HepG2 (cell line): ENCODE measurements at regions not wholly inside any gene's neighbourhood (a gene's known extent, or its start where the extent isn't known, plus 50 kb on each side); places are given as distances from the start of the nearest gene placed in this dataset.

Source experiments
- CHD4 ChIP-seq: fragments of 200-600 bp; sonication (generic); IDR thresholded peaks from 2 replicates; pipeline ENCODE4 v1.7.0; 2017; ENCODE audit warnings: mild to moderate bottlenecking, low read length, borderline replicate concordance
- FOXA3 ChIP-seq: IDR thresholded peaks from 2 replicates; pipeline ENCODE4 v1.6.1; 2016; ENCODE audit warnings: missing genetic modification reagents, missing compliant biosample characterization
- MAZ ChIP-seq, 2 experiments: sonication (generic) in 1 of 2; formaldehyde crosslinking in 1 of 2; IDR thresholded peaks; 2 replicates each; pipeline versions ENCODE4 v1.5.0 to v1.6.1; 2012 to 2020; ENCODE audit warnings: low read depth in 2 of 2, mild to moderate bottlenecking in 2 of 2, borderline replicate concordance in 1 of 2, improper control_type of control experiment in 1 of 2, low read length in 1 of 2, missing genetic modification reagents in 1 of 2, moderate library complexity in 1 of 2
- MED8 ChIP-seq: sonication (generic); formaldehyde crosslinking; IDR thresholded peaks from 2 replicates; pipeline ENCODE4 v1.8.1; 2023; ENCODE audit warnings: mild to moderate bottlenecking, missing genetic modification reagents; ENCODE audit not compliant: insufficient replicate concordance
- POGZ ChIP-seq: sonication (generic); formaldehyde crosslinking; IDR thresholded peaks from 2 replicates; pipeline ENCODE4 v1.4.0; 2020; ENCODE audit warnings: mild to moderate bottlenecking, missing genetic modification reagents
- RBAK ChIP-seq: sonication (generic); formaldehyde crosslinking; IDR thresholded peaks from 2 replicates; pipeline ENCODE4 v1.5.1; 2020; ENCODE audit warnings: mild to moderate bottlenecking, missing genetic modification reagents
- SIN3A ChIP-seq: IDR thresholded peaks from 2 replicates; pipeline ENCODE4 v1.6.1; 2011; ENCODE audit warnings: low read depth, mild to moderate bottlenecking, control low read depth, low read length, borderline replicate concordance
- TGIF2 ChIP-seq: IDR thresholded peaks from 2 replicates; pipeline ENCODE4 v1.6.1; 2016; ENCODE audit warnings: control low read depth, missing compliant biosample characterization
- ZFP41 ChIP-seq: sonication (generic); formaldehyde crosslinking; IDR thresholded peaks from 2 replicates; pipeline ENCODE4 v1.4.0; 2020; ENCODE audit warnings: mild to moderate bottlenecking, missing genetic modification reagents, borderline replicate concordance
- ZNF256 ChIP-seq: sonication (generic); formaldehyde crosslinking; conservative IDR thresholded peaks from 2 replicates; pipeline ENCODE4 v1.4.0; 2020; ENCODE audit warnings: missing genetic modification reagents
- ZNF274 ChIP-seq: sonication (generic); formaldehyde crosslinking; IDR thresholded peaks from 2 replicates; pipeline ENCODE4 v1.5.1; 2020; ENCODE audit warnings: mild to moderate bottlenecking, missing genetic modification reagents
- TF ChIP-seq, protein P1 (sequence below): sonication (generic); formaldehyde crosslinking; IDR thresholded peaks from 2 replicates; pipeline ENCODE4 v1.4.0; 2020; ENCODE audit warnings: mild to moderate bottlenecking, missing genetic modification reagents
- TF ChIP-seq, protein P2 (sequence below): sonication (generic); formaldehyde crosslinking; IDR thresholded peaks from 2 replicates; pipeline ENCODE4 v1.4.0; 2020; ENCODE audit warnings: mild to moderate bottlenecking, missing genetic modification reagents, borderline replicate concordance
- TF ChIP-seq, protein P3 (sequence below): sonication (generic); formaldehyde crosslinking; IDR thresholded peaks from 2 replicates; pipeline ENCODE4 v1.4.0; 2020; ENCODE audit warnings: missing genetic modification reagents
- TF ChIP-seq, protein P4 (sequence below): sonication (generic); formaldehyde crosslinking; IDR thresholded peaks from 2 replicates; pipeline ENCODE4 v1.4.0; 2020; ENCODE audit warnings: missing genetic modification reagents
- TF ChIP-seq, protein P5 (sequence below): sonication (generic); formaldehyde crosslinking; IDR thresholded peaks from 2 replicates; pipeline ENCODE4 v1.4.0; 2020; ENCODE audit warnings: mild to moderate bottlenecking, missing genetic modification reagents

DNA sequence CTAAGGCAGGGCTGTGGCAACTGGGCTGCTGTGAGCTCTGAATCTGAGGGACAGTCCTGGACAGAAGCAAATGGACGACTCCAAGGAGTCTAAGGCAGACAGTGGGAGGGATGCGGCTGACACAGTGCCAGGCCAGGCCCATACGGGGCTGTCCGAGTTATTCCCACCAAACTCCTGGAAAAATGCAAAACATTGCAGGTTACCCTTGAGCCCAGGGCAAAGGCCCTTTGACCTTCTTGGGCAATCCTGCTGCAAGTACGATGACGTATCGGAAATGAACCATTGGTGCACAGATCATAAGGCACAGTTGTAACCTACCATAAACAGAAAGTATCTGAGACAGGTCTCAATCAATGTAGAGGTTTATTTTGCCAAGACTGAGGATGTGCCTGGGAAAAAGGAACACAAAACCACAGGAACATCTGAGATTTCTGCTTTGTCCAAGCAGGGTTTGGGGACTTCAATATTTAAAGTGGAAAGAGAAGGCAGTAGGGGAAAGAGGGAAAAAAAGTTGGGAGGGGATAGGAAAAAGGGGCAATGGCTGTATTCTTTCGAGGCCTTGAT lies 118.9 kb downstream of the DACT2 start (continued):
- TF ChIP-seq ZNF274 (no peak), TGIF2 (CRISPR knock-in tag) (peak; percentile 31; the same call in 1 of the 2 replicates), RBAK (CRISPR knock-in tag) (no peak), SIN3A (no peak), MAZ (IDR thresholded peaks at IDR 0.05; ENCODE audit: borderline replicate concordance, low read depth, low read length) (no peak), MAZ (CRISPR knock-in tag; IDR thresholded peaks at IDR 0.05; ENCODE audit: low read depth) (no peak), FOXA3 (peak; percentile 63), CHD4 (peak; percentile 54; the same call in 1 of the 2 replicates), ZNF256 (CRISPR knock-in tag) (no peak), ZFP41 (no peak), POGZ (CRISPR knock-in tag) (peak; percentile 88), MED8 (no peak)
- TF ChIP-seq, protein P1, sequence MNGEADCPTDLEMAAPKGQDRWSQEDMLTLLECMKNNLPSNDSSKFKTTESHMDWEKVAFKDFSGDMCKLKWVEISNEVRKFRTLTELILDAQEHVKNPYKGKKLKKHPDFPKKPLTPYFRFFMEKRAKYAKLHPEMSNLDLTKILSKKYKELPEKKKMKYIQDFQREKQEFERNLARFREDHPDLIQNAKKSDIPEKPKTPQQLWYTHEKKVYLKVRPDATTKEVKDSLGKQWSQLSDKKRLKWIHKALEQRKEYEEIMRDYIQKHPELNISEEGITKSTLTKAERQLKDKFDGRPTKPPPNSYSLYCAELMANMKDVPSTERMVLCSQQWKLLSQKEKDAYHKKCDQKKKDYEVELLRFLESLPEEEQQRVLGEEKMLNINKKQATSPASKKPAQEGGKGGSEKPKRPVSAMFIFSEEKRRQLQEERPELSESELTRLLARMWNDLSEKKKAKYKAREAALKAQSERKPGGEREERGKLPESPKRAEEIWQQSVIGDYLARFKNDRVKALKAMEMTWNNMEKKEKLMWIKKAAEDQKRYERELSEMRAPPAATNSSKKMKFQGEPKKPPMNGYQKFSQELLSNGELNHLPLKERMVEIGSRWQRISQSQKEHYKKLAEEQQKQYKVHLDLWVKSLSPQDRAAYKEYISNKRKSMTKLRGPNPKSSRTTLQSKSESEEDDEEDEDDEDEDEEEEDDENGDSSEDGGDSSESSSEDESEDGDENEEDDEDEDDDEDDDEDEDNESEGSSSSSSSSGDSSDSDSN (CRISPR knock-in tag), result peak; percentile 45
- TF ChIP-seq, protein P2, sequence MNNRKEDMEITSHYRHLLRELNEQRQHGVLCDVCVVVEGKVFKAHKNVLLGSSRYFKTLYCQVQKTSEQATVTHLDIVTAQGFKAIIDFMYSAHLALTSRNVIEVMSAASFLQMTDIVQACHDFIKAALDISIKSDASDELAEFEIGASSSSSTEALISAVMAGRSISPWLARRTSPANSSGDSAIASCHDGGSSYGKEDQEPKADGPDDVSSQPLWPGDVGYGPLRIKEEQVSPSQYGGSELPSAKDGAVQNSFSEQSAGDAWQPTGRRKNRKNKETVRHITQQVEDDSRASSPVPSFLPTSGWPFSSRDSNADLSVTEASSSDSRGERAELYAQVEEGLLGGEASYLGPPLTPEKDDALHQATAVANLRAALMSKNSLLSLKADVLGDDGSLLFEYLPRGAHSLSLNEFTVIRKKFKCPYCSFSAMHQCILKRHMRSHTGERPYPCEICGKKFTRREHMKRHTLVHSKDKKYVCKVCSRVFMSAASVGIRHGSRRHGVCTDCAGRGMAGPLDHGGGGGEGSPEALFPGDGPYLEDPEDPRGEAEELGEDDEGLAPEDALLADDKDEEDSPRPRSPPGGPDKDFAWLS (CRISPR knock-in tag), result no peak
- TF ChIP-seq, protein P3, sequence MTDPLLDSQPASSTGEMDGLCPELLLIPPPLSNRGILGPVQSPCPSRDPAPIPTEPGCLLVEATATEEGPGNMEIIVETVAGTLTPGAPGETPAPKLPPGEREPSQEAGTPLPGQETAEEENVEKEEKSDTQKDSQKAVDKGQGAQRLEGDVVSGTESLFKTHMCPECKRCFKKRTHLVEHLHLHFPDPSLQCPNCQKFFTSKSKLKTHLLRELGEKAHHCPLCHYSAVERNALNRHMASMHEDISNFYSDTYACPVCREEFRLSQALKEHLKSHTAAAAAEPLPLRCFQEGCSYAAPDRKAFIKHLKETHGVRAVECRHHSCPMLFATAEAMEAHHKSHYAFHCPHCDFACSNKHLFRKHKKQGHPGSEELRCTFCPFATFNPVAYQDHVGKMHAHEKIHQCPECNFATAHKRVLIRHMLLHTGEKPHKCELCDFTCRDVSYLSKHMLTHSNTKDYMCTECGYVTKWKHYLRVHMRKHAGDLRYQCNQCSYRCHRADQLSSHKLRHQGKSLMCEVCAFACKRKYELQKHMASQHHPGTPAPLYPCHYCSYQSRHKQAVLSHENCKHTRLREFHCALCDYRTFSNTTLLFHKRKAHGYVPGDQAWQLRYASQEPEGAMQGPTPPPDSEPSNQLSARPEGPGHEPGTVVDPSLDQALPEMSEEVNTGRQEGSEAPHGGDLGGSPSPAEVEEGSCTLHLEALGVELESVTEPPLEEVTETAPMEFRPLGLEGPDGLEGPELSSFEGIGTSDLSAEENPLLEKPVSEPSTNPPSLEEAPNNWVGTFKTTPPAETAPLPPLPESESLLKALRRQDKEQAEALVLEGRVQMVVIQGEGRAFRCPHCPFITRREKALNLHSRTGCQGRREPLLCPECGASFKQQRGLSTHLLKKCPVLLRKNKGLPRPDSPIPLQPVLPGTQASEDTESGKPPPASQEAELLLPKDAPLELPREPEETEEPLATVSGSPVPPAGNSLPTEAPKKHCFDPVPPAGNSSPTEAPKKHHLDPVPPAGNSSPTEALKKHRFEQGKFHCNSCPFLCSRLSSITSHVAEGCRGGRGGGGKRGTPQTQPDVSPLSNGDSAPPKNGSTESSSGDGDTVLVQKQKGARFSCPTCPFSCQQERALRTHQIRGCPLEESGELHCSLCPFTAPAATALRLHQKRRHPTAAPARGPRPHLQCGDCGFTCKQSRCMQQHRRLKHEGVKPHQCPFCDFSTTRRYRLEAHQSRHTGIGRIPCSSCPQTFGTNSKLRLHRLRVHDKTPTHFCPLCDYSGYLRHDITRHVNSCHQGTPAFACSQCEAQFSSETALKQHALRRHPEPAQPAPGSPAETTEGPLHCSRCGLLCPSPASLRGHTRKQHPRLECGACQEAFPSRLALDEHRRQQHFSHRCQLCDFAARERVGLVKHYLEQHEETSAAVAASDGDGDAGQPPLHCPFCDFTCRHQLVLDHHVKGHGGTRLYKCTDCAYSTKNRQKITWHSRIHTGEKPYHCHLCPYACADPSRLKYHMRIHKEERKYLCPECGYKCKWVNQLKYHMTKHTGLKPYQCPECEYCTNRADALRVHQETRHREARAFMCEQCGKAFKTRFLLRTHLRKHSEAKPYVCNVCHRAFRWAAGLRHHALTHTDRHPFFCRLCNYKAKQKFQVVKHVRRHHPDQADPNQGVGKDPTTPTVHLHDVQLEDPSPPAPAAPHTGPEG (CRISPR knock-in tag), result no peak
- TF ChIP-seq, protein P4, sequence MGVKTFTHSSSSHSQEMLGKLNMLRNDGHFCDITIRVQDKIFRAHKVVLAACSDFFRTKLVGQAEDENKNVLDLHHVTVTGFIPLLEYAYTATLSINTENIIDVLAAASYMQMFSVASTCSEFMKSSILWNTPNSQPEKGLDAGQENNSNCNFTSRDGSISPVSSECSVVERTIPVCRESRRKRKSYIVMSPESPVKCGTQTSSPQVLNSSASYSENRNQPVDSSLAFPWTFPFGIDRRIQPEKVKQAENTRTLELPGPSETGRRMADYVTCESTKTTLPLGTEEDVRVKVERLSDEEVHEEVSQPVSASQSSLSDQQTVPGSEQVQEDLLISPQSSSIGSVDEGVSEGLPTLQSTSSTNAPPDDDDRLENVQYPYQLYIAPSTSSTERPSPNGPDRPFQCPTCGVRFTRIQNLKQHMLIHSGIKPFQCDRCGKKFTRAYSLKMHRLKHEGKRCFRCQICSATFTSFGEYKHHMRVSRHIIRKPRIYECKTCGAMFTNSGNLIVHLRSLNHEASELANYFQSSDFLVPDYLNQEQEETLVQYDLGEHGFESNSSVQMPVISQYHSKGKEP (CRISPR knock-in tag), result no peak
- TF ChIP-seq, protein P5, sequence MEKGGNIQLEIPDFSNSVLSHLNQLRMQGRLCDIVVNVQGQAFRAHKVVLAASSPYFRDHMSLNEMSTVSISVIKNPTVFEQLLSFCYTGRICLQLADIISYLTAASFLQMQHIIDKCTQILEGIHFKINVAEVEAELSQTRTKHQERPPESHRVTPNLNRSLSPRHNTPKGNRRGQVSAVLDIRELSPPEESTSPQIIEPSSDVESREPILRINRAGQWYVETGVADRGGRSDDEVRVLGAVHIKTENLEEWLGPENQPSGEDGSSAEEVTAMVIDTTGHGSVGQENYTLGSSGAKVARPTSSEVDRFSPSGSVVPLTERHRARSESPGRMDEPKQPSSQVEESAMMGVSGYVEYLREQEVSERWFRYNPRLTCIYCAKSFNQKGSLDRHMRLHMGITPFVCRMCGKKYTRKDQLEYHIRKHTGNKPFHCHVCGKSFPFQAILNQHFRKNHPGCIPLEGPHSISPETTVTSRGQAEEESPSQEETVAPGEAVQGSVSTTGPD (CRISPR knock-in tag), result peak; percentile 53; the same call in 1 of the 2 replicates
